ENCODE measurements at regions not wholly inside any gene's neighbourhood (a gene's known extent, or its start where the extent isn't known, plus 50 kb on each side); places are given as distances from the start of the nearest gene placed in this dataset.

DNA sequence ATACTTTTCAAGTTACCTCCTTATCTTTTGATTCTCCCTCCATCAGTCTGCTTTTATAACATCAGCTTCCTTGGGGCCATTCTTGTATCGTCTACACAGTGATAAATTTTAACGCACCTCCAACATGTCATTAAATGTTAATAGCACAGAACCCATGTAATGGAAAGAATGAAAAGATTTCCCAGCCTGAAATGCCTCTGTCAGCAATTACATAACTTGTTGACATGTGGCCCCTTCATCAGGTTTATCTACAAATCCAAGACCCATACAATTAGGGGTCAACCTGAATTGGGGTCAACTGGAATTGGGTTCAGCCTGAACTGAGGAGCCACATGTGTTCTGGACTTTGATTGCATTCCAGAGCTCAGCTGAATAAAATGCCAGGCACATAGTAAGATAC, 148.2 kb upstream of the KLF7 start:
- H3K27me3 ChIP-seq (replicated peaks; ENCODE audit: insufficient read depth), result no peaks in the 10 kb centered on the region
- ATAC-seq (ENCODE audit: insufficient number of reproducible peaks, low FRiP score, low read depth) (no peak), DNase-seq (ENCODE audit: low spot score) (no peak)

DNA sequence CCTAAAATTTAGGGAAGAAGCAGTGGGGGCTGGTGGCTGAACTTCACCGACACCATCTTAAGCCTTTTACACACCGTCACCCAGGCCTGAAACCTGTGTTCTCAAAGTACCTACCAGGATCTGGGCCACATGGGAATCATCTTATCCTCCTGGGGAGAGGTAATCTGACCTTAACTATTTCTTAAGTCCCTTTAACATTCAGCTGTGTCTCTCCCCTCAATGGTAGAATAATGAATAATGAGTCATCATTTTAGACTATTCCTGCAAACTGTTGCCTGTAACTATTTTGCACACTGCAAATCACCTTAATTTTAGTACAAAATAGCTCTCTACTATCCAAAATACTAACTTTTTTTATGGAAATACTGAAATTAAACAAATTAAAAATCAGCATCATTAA, 149.4 kb upstream of the KLF7 start:
- no peaks in the 10 kb centered on the region for H3K27me3 ChIP-seq (replicated peaks; ENCODE audit: insufficient read depth)
- no peaks in the 10 kb centered on the region for H3K4me1 ChIP-seq (ENCODE audit: control insufficient read depth in 1 of 2, low read depth in 2 of 2)
- ATAC-seq (ENCODE audit: insufficient number of reproducible peaks, low FRiP score, low read depth), result no peak
- H3K4me3 ChIP-seq, result no peak overlapping the region
- H3K36me3 ChIP-seq, result no peaks in the 10 kb centered on the region
- TF ChIP-seq, protein P1, sequence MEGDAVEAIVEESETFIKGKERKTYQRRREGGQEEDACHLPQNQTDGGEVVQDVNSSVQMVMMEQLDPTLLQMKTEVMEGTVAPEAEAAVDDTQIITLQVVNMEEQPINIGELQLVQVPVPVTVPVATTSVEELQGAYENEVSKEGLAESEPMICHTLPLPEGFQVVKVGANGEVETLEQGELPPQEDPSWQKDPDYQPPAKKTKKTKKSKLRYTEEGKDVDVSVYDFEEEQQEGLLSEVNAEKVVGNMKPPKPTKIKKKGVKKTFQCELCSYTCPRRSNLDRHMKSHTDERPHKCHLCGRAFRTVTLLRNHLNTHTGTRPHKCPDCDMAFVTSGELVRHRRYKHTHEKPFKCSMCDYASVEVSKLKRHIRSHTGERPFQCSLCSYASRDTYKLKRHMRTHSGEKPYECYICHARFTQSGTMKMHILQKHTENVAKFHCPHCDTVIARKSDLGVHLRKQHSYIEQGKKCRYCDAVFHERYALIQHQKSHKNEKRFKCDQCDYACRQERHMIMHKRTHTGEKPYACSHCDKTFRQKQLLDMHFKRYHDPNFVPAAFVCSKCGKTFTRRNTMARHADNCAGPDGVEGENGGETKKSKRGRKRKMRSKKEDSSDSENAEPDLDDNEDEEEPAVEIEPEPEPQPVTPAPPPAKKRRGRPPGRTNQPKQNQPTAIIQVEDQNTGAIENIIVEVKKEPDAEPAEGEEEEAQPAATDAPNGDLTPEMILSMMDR (IDR thresholded peaks at IDR 0.05), result no peak
- H3K9me3 ChIP-seq, result no peaks in the 10 kb centered on the region
- no peak for DNase-seq (ENCODE audit: low spot score)
- H3K27ac ChIP-seq, result no peak overlapping the region

More for the DNA sequence above, 148.2 kb upstream of the KLF7 start:
- TF ChIP-seq, protein P1 (IDR thresholded peaks at IDR 0.05), result no peak
- Histone ChIP-seq H3K27ac (no peak overlapping the region), H3K36me3 (no peaks in the 10 kb centered on the region), H3K4me1 (ENCODE audit: control insufficient read depth in 1 of 2, low read depth in 2 of 2) (no peaks in the 10 kb centered on the region), H3K4me3 (no peak overlapping the region), H3K9me3 (no peaks in the 10 kb centered on the region)

DNA sequence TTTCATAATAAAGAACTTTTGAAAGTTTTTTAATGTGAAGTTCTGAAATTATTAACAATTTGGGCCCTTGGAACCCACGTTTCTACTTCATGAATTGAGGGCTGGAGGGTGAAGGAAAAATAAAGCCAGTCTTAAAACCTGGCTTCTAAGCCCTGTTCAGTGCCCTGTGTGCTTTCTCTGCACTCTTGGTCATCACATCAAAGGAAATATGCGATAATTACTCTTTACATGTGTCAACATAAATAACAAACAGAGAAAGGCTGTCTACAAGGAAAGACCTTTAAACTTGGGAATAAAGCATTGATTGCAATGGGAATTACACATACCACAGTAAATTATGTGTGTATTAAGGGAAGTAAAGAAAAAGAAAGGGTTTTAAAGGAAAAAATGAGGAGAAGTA, 150.7 kb upstream of the KLF7 start:
- Histone ChIP-seq H3K27me3 (replicated peaks; ENCODE audit: insufficient read depth) (no peaks in the 10 kb centered on the region), H3K9me3 (no peaks in the 10 kb centered on the region), H3K36me3 (no peaks in the 10 kb centered on the region), H3K4me1 (ENCODE audit: control insufficient read depth in 1 of 2, low read depth in 2 of 2) (no peaks in the 10 kb centered on the region), H3K27ac (no peak overlapping the region), H3K4me3 (no peak overlapping the region)
- ATAC-seq (ENCODE audit: insufficient number of reproducible peaks, low FRiP score, low read depth) (no peak), DNase-seq (ENCODE audit: low spot score) (no peak)
- TF ChIP-seq, protein P1 (IDR thresholded peaks at IDR 0.05), result no peak

DNA sequence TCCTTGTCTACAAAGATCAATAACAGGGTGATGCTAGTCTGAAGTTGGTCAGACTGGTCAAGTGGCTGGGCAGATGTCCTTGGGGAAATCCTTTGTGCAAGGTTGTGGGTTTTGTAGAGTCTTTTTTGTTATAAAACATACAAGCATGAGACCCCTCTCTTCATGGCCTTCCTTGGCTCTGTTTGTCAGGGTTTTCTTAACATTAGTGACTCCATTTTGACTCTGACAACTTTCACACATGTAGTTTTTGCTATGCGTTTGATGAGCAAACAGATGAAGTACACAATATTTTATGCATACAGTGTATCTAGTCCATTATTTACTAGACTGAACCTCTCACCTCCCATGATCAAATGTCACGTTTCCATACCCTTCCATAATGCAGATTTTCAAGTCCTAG, 151.2 kb upstream of the KLF7 start:
- Histone ChIP-seq H3K27me3 (replicated peaks; ENCODE audit: insufficient read depth) (no peaks in the 10 kb centered on the region), H3K4me1 (ENCODE audit: control insufficient read depth in 1 of 2, low read depth in 2 of 2) (no peaks in the 10 kb centered on the region), H3K9me3 (no peaks in the 10 kb centered on the region), H3K36me3 (no peaks in the 10 kb centered on the region), H3K4me3 (no peak overlapping the region), H3K27ac (no peak overlapping the region)
- TF ChIP-seq, protein P1 (IDR thresholded peaks at IDR 0.05), result no peak
- no peak for DNase-seq (ENCODE audit: low spot score)
- no peak for ATAC-seq (ENCODE audit: insufficient number of reproducible peaks, low FRiP score, low read depth)

DNA sequence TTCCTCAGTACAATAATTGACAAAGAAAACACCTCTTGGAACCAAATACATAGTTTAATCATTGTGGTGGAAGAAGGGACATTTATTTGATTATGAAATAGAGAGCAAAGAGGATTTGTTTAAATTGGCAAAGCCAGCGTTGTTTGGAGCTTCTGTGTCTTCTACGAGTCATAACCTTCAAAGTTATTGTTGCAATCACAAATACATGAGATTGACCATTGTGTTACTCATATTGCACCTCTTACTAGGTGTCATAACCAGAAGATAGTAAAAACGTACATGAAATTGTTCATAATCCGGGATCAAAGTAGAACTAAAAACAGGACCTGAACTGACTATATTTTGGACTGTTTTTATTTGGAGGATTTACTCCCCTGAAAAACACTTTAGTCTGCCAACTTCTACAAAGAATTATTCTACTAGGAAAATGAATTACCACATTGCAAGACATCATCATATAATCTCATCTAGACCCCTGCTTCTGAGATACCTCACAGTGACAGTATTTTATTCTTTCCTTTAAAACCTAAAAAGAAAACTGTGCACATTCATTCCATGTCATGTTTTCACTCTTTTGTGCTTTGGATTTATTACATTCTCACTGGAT, 151.7 kb upstream of the KLF7 start:
- Histone ChIP-seq H3K4me1 (ENCODE audit: control insufficient read depth in 1 of 2, low read depth in 2 of 2) (no peaks in the 10 kb centered on the region), H3K9me3 (no peaks in the 10 kb centered on the region), H3K27me3 (replicated peaks; ENCODE audit: insufficient read depth) (no peaks in the 10 kb centered on the region), H3K27ac (no peak overlapping the region), H3K36me3 (no peaks in the 10 kb centered on the region), H3K4me3 (no peak overlapping the region)
- DNase-seq (ENCODE audit: low spot score) (no peak), ATAC-seq (ENCODE audit: insufficient number of reproducible peaks, low FRiP score, low read depth) (no peak)
- TF ChIP-seq, protein P1 (IDR thresholded peaks at IDR 0.05), result no peak

All from thoracic aorta (tissue), 2 donors.